ENCODE measurements at regions not wholly inside any gene's neighbourhood (a gene's known extent, or its start where the extent isn't known, plus 50 kb on each side); places are given as distances from the start of the nearest gene placed in this dataset.

GRCh38 chr13:73997964-73998363 lies 136.2 kb downstream of the KLF12 start:
- DNase-seq: no peak

- DNase-seq: no peak
Measured at GRCh38 chr13:73996569-73996968, 137.6 kb downstream of the KLF12 start.

- no peak for DNase-seq
Measured at GRCh38 chr13:73995736-73996135, 138.5 kb downstream of the KLF12 start.

GRCh38 chr13:73993661-73994060 lies 140.5 kb downstream of the KLF12 start:
- DNase-seq: no peak

GRCh38 chr13:73991884-73992283 lies 142.3 kb downstream of the KLF12 start:
- no peak for DNase-seq

- DNase-seq: no peak
Measured at GRCh38 chr13:73991384-73991783, 142.8 kb downstream of the KLF12 start.

GRCh38 chr13:73989244-73989843 lies 144.9 kb downstream of the KLF12 start:
- DNase-seq: no peak

GRCh38 chr13:73988461-73988860 lies 145.7 kb downstream of the KLF12 start:
- no peak for DNase-seq

GRCh38 chr13:73987618-73988017 lies 146.6 kb downstream of the KLF12 start:
- no peak for DNase-seq

- DNase-seq: no peak
Measured at GRCh38 chr13:73985783-73986182, 148.4 kb downstream of the KLF12 start.

- DNase-seq: no peak
Measured at GRCh38 chr13:73984949-73985691, 149.1 kb downstream of the KLF12 start.

GRCh38 chr13:73984201-73984600 lies 150.0 kb downstream of the KLF12 start:
- no peak for DNase-seq

GRCh38 chr13:73983109-73983508 lies 151.1 kb downstream of the KLF12 start:
- no peak for DNase-seq

- DNase-seq: no peak
Measured at GRCh38 chr13:73981595-73981994, 152.6 kb downstream of the KLF12 start.

- DNase-seq: no peak
Measured at GRCh38 chr13:73975767-73976166, 158.4 kb downstream of the KLF12 start.

- no peak for DNase-seq
Measured at GRCh38 chr13:73974051-73974450, 160.2 kb downstream of the KLF12 start.

GRCh38 chr13:73973156-73973555 lies 161.0 kb downstream of the KLF12 start:
- DNase-seq: no peak

GRCh38 chr13:73972545-73972944 lies 161.7 kb downstream of the KLF12 start:
- DNase-seq: no peak

- DNase-seq: no peak
Measured at GRCh38 chr13:73971481-73971880, 162.7 kb downstream of the KLF12 start.

- no peak for DNase-seq
Measured at GRCh38 chr13:73970421-73971055, 163.7 kb downstream of the KLF12 start.

- DNase-seq: no peak
Measured at GRCh38 chr13:73967397-73968165, 166.6 kb downstream of the KLF12 start.

GRCh38 chr13:73966331-73966730 lies 167.9 kb downstream of the KLF12 start:
- DNase-seq: no peak

- no peak for DNase-seq
Measured at GRCh38 chr13:73962284-73962683, 171.9 kb downstream of the KLF12 start.

GRCh38 chr13:73961181-73961580 lies 173.0 kb downstream of the KLF12 start:
- no peak for DNase-seq
